H1 (cell line): ENCODE measurements at regions not wholly inside any gene's neighbourhood (a gene's known extent, or its start where the extent isn't known, plus 50 kb on each side); places are given as distances from the start of the nearest gene placed in this dataset.

Experiments used
- CTCF ChIA-PET: fragments of 300-600 bp; sonication (Branson Sonifier 250); formaldehyde crosslinking; loops from one replicate; lab custom pipeline; 2021; ENCODE audit not compliant: partially characterized antibody; lab: Charles Lee
- POLR2A ChIA-PET: fragments of 300-600 bp; sonication (Branson Sonifier 250); formaldehyde crosslinking; loops from one replicate; lab custom pipeline; 2021; ENCODE audit warnings: inconsistent platforms; ENCODE audit not compliant: partially characterized antibody; lab: Charles Lee
- DNase-seq, 2 experiments: peaks; one replicate each; pipeline versions ENCODE4 v3.0.0 to v3.0.0-alpha.2; 2010 to 2022; ENCODE audit warnings: low spot score in 2 of 2, low read depth in 1 of 2, mixed read lengths in 1 of 2
- FAIRE-seq: peaks from 2 replicates; lab custom pipeline; 2011; peaks lifted over from hg19 to GRCh38; lab: Jason Lieb, UNC
- H2AFZ ChIP-seq: 2 replicates; pipeline ENCODE4 v1.8.1; 2012; ENCODE audit warnings: low read length, inconsistent platforms
- H2AK5ac ChIP-seq: 2 replicates; pipeline ENCODE4 v1.6.1; 2013; ENCODE audit warnings: low read depth, low read length
- H2BK120ac ChIP-seq: replicated peaks from 2 replicates; pipeline ENCODE3; 2013; ENCODE audit warnings: low read depth, low read length, inconsistent platforms
- H2BK12ac ChIP-seq: 2 replicates; pipeline ENCODE4 v1.6.1; 2013; ENCODE audit warnings: low read depth, low read length
- H2BK15ac ChIP-seq: 2 replicates; pipeline ENCODE4 v1.6.1; 2013; ENCODE audit warnings: low read length
- H2BK20ac ChIP-seq: 2 replicates; pipeline ENCODE4 v1.6.1; 2013; ENCODE audit warnings: low read length
- H2BK5ac ChIP-seq: 2 replicates; pipeline ENCODE4 v1.6.1; 2013; ENCODE audit warnings: low read depth, low read length
- H3K14ac ChIP-seq: 2 replicates; pipeline ENCODE4 v1.6.1; 2013; ENCODE audit warnings: inconsistent platforms; ENCODE audit not compliant: insufficient read length
- H3K18ac ChIP-seq: 2 replicates; pipeline ENCODE4 v1.6.1; 2013; ENCODE audit warnings: low read length; ENCODE audit errors: extremely low read depth
- H3K23ac ChIP-seq: 2 replicates; pipeline ENCODE4 v1.6.1; 2013; ENCODE audit warnings: inconsistent platforms; ENCODE audit not compliant: insufficient read length
- H3K23me2 ChIP-seq: 2 replicates; pipeline ENCODE4 v1.6.1; 2013; ENCODE audit warnings: low read depth, low read length
- H3K27ac ChIP-seq: 2 replicates; pipeline ENCODE4 v1.6.1; 2011; ENCODE audit warnings: low read depth, low read length, inconsistent platforms
- H3K27me3 ChIP-seq, 4 experiments: replicated peaks in 1 of 4; 1 replicate in 1 of 4; 2 replicates in 3 of 4; pipeline versions ENCODE4 v1.6.1 to v1.8.1; 2011 to 2013; ENCODE audit warnings: low read length in 3 of 4, mild to moderate bottlenecking in 3 of 4, inconsistent platforms in 2 of 4, mixed read lengths in 2 of 4, moderate library complexity in 1 of 4; ENCODE audit not compliant: control insufficient read depth in 3 of 4, insufficient read depth in 3 of 4; ENCODE audit errors: extremely low read depth in 1 of 4
- H3K36me3 ChIP-seq, 4 experiments: 2 replicates each; pipeline versions ENCODE4 v1.6.1 to v1.8.1; 2011 to 2013; ENCODE audit warnings: mild to moderate bottlenecking in 4 of 4, low read length in 3 of 4, moderate library complexity in 2 of 4, control low read depth in 1 of 4, inconsistent platforms in 1 of 4; ENCODE audit not compliant: insufficient read depth in 4 of 4, control insufficient read depth in 2 of 4
- H3K4ac ChIP-seq: replicated peaks from 2 replicates; pipeline ENCODE3; 2013; ENCODE audit warnings: low read length, low read depth, mixed read lengths, inconsistent platforms; ENCODE audit not compliant: insufficient read length
- H3K4me1 ChIP-seq, 4 experiments: replicated peaks in 1 of 4; 1 replicate in 1 of 4; 2 replicates in 3 of 4; pipeline versions ENCODE4 v1.6.1 to v1.8.1; 2011 to 2013; ENCODE audit warnings: low read length in 3 of 4, inconsistent platforms in 2 of 4, mixed read lengths in 1 of 4; ENCODE audit not compliant: insufficient read depth in 4 of 4, control insufficient read depth in 3 of 4
- H3K4me2 ChIP-seq, 2 experiments: 2 replicates each; pipeline versions ENCODE4 v1.6.1 to v1.8.1; 2011 to 2013; ENCODE audit warnings: low read depth in 2 of 2, low read length in 2 of 2, control low read depth in 1 of 2, inconsistent platforms in 1 of 2, mild to moderate bottlenecking in 1 of 2; ENCODE audit not compliant: insufficient read depth in 1 of 2
- H3K4me3 ChIP-seq, 4 experiments: fragments of 200-600, 300-600 bp in 1 of 4; sonication (generic), shearing (Covaris generic), sonication (Bioruptor Twin) in 1 of 4; 2 replicates each; pipeline versions ENCODE4 v1.5.1 to v1.8.1; 2011 to 2016; ENCODE audit warnings: low read length in 4 of 4, low read depth in 3 of 4, control low read depth in 2 of 4, inconsistent platforms in 2 of 4, mild to moderate bottlenecking in 2 of 4, mixed read lengths in 1 of 4, moderate library complexity in 1 of 4; ENCODE audit not compliant: insufficient read depth in 2 of 4; ENCODE audit errors: extremely low read depth in 1 of 4
- H3K56ac ChIP-seq: replicated peaks from 2 replicates; pipeline ENCODE3; 2013; ENCODE audit warnings: low read depth, mild to moderate bottlenecking, mixed read lengths, low read length, inconsistent platforms; ENCODE audit not compliant: insufficient read length
- H3K79me1 ChIP-seq: 2 replicates; pipeline ENCODE4 v1.6.1; 2013; ENCODE audit warnings: low read depth, low read length, control low read depth
- H3K79me2 ChIP-seq, 2 experiments: 2 replicates each; pipeline versions ENCODE4 v1.6.1 to v1.8.1; 2012 to 2013; ENCODE audit warnings: low read length in 2 of 2, mild to moderate bottlenecking in 2 of 2, inconsistent platforms in 1 of 2; ENCODE audit not compliant: insufficient read depth in 2 of 2, control insufficient read depth in 1 of 2
- H3K9ac ChIP-seq, 4 experiments: replicated peaks in 1 of 4; 1 replicate in 1 of 4; 2 replicates in 3 of 4; pipeline versions ENCODE4 v1.6.1 to v1.8.1; 2011 to 2013; ENCODE audit warnings: low read depth in 3 of 4, low read length in 3 of 4, control low read depth in 2 of 4, mild to moderate bottlenecking in 2 of 4, moderate library complexity in 2 of 4, inconsistent platforms in 1 of 4; ENCODE audit errors: extremely low read depth in 1 of 4
- H3K9me3 ChIP-seq, 2 experiments: 2 replicates each; pipeline versions ENCODE4 v1.6.1 to v1.8.1; 2012 to 2013; ENCODE audit warnings: mild to moderate bottlenecking in 2 of 2, moderate library complexity in 2 of 2, control low read depth in 1 of 2, inconsistent platforms in 1 of 2, low read depth in 1 of 2, low read length in 1 of 2, mixed read lengths in 1 of 2; ENCODE audit not compliant: insufficient read depth in 2 of 2
- H4K20me1 ChIP-seq, 2 experiments: replicated peaks in 1 of 2; 2 replicates each; pipeline versions ENCODE3 to v1.8.1; 2011 to 2013; ENCODE audit warnings: inconsistent platforms in 2 of 2, low read length in 2 of 2, mild to moderate bottlenecking in 1 of 2; ENCODE audit not compliant: insufficient read depth in 2 of 2, control insufficient read depth in 1 of 2
- H4K5ac ChIP-seq: 2 replicates; pipeline ENCODE4 v1.6.1; 2013; ENCODE audit warnings: low read length, low read depth, mixed read lengths, inconsistent platforms; ENCODE audit not compliant: insufficient read length
- H4K8ac ChIP-seq: 2 replicates; pipeline ENCODE4 v1.8.0; 2013; ENCODE audit warnings: mild to moderate bottlenecking, moderate library complexity, low read length, inconsistent platforms; ENCODE audit not compliant: insufficient read depth; ENCODE audit errors: extremely low read depth
- H4K91ac ChIP-seq: replicated peaks from 2 replicates; pipeline ENCODE3; 2013; ENCODE audit warnings: low read length, mixed read lengths, inconsistent platforms; ENCODE audit not compliant: insufficient read length
- BACH1 ChIP-seq: IDR thresholded peaks from 2 replicates; pipeline ENCODE4 v1.6.1; 2012; ENCODE audit warnings: low read length, improper control_type of control experiment
- CBX8 ChIP-seq: fragments of 300-800, 300-1000 bp; sonication (generic); IDR thresholded peaks from 2 replicates; pipeline ENCODE4 v1.7.1; 2016; ENCODE audit warnings: low read depth, low read length, borderline replicate concordance
- CEBPB ChIP-seq: IDR thresholded peaks from 2 replicates; pipeline ENCODE4 v1.6.1; 2012; ENCODE audit warnings: low read depth, low read length
- CHD1 ChIP-seq: IDR thresholded peaks from 2 replicates; pipeline ENCODE4 v1.6.1; 2012; ENCODE audit warnings: low read depth, low read length, improper control_type of control experiment
- JUND ChIP-seq: IDR thresholded peaks from 2 replicates; pipeline ENCODE4 v1.6.1; 2011; ENCODE audit warnings: mild to moderate bottlenecking, improper control_type of control experiment, low read length
- PHF8 ChIP-seq: fragments of 200-600 bp; sonication (generic); conservative IDR thresholded peaks from 2 replicates; pipeline ENCODE4 v1.7.1; 2012; ENCODE audit warnings: low read depth, mild to moderate bottlenecking, inconsistent platforms, low read length, moderate library complexity
- POLR2A ChIP-seq, 2 experiments: IDR thresholded peaks; 1 replicate in 1 of 2; 2 replicates in 1 of 2; pipeline ENCODE4 v1.6.1; 2011; ENCODE audit warnings: low read depth in 2 of 2, low read length in 2 of 2, mild to moderate bottlenecking in 2 of 2; ENCODE audit errors: control extremely low read depth in 1 of 2
- TAF7 ChIP-seq: optimal IDR thresholded peaks from 2 replicates; pipeline ENCODE3; 2011; ENCODE audit warnings: low read depth, mild to moderate bottlenecking, inconsistent platforms, low read length, moderate library complexity, borderline replicate concordance
- TEAD4 ChIP-seq: IDR thresholded peaks from 2 replicates; pipeline ENCODE4 v1.6.1; 2012; ENCODE audit warnings: low read depth, low read length, inconsistent platforms, mixed read lengths
- WGBS, 2 experiments: shearing (Covaris generic) in 1 of 2; methylation state at CpG; one replicate each; pipeline versions ENCODE4 v1.1.6 to v1.1.7; 2013 to 2015; ENCODE audit warnings: low lambda C conversion rate in 2 of 2, mixed read lengths in 2 of 2, inconsistent platforms in 1 of 2, low coverage in 1 of 2, missing lambda C conversion rate in 1 of 2; ENCODE audit not compliant: insufficient replicate concordance in 2 of 2, insufficient coverage in 1 of 2, insufficient read length in 1 of 2; ENCODE audit errors: extremely low coverage in 1 of 2, missing lambda C conversion rate in 1 of 2; 5-methylcytosine and 5-hydroxymethylcytosine counted together
- TF ChIP-seq, protein P1 (sequence below): IDR thresholded peaks from 2 replicates; pipeline ENCODE4 v1.6.1; 2012; ENCODE audit warnings: inconsistent platforms
- TF ChIP-seq, protein P2 (sequence below): IDR thresholded peaks from 2 replicates; pipeline ENCODE4 v1.6.1; 2011; ENCODE audit warnings: low read length, improper control_type of control experiment

DNA sequence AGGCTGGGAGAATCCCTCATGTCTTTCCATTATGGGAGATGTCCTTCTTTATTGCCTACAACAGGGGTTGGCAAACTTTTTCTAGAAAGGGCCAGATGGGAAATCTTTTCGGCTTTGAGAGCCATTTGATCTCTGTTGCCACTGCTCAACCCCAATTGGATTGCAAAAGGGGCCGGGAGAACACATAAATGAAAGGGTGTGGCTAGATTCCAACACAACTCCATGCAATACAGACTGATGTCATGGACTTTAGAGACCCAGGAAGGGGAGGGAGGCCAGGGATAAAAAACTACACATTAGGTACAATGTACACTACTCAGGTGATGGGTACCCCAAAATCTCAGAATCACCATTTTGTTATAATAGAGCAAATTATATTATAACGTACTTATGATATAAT lies 97.6 kb upstream of the SIM2 start:
- no peaks in the 10 kb centered on the region for H4K20me1 ChIP-seq
- no peak overlapping the region for H3K27ac ChIP-seq
- H3K23me2 ChIP-seq, result no peaks in the 10 kb centered on the region
- H2BK15ac ChIP-seq, result no peak overlapping the region
- no peak overlapping the region for H3K4me3 ChIP-seq
- FAIRE-seq, result no peak
- no peaks in the 10 kb centered on the region; a peak in 1 of 7 replicates for H3K4me1 ChIP-seq
- no peaks in the 10 kb centered on the region for H3K9me3 ChIP-seq
- no peak overlapping the region for H3K9ac ChIP-seq
- no peak overlapping the region for H2BK120ac ChIP-seq
- TF ChIP-seq CBX8 (no peak), POLR2A (IDR thresholded peaks at IDR 0.05; ENCODE audit: control extremely low read depth in 1 of 2, low read depth in 2 of 2, low read length in 2 of 2) (no peak), CHD1 (no peak), TEAD4 (no peak), PHF8 (no peak), TAF7 (no peak), BACH1 (no peak), CEBPB (no peak), JUND (no peak)
- TF ChIP-seq, protein P1, sequence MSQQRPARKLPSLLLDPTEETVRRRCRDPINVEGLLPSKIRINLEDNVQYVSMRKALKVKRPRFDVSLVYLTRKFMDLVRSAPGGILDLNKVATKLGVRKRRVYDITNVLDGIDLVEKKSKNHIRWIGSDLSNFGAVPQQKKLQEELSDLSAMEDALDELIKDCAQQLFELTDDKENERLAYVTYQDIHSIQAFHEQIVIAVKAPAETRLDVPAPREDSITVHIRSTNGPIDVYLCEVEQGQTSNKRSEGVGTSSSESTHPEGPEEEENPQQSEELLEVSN, result no peak
- TF ChIP-seq, protein P2, sequence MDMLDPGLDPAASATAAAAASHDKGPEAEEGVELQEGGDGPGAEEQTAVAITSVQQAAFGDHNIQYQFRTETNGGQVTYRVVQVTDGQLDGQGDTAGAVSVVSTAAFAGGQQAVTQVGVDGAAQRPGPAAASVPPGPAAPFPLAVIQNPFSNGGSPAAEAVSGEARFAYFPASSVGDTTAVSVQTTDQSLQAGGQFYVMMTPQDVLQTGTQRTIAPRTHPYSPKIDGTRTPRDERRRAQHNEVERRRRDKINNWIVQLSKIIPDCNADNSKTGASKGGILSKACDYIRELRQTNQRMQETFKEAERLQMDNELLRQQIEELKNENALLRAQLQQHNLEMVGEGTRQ, result no peak
- H3K4me2 ChIP-seq, result no peak overlapping the region
- no peaks in the 10 kb centered on the region for H3K27me3 ChIP-seq
- no peak overlapping the region for H3K56ac ChIP-seq
- no peak overlapping the region for H2BK20ac ChIP-seq
- H4K91ac ChIP-seq, result no peak overlapping the region
- no peak overlapping the region for H4K5ac ChIP-seq
- H4K8ac ChIP-seq, result no peak overlapping the region
- H3K23ac ChIP-seq, result no peak overlapping the region
- H3K4ac ChIP-seq, result no peak overlapping the region
- H3K79me1 ChIP-seq, result no peaks in the 10 kb centered on the region
- no peaks in the 10 kb centered on the region for H3K36me3 ChIP-seq
- H3K14ac ChIP-seq, result no peak overlapping the region
- ChIA-PET POLR2A (no interaction called here), CTCF (interaction anchor here (1.2 to 1.9 kb wide), 4 partner anchors 14 to 96 kb away, joined by 3 to 4 read pairs (median 4); no protein-coding TSS in a partner anchor)
- no peak for DNase-seq
- H3K79me2 ChIP-seq, result no peaks in the 10 kb centered on the region
- no peak overlapping the region for H2AK5ac ChIP-seq
- no peak overlapping the region for H2BK5ac ChIP-seq
- no peak overlapping the region for H2AFZ ChIP-seq
- H2BK12ac ChIP-seq, result no peak overlapping the region
- no peak overlapping the region for H3K18ac ChIP-seq
- 67% methylated on average over 3 of the region's 3 CpGs; no CpG with 5 or more reads in 1 of the 2 experiments for WGBS, 2 experiments
